ENCODE measurements at regions not wholly inside any gene's neighbourhood (a gene's known extent, or its start where the extent isn't known, plus 50 kb on each side); places are given as distances from the start of the nearest gene placed in this dataset.
"Not testable (repeated sequence)": the region's sequence is repeated elsewhere in the genome, so short reads cannot be mapped to it uniquely, and the experiment has no call there.

DNA sequence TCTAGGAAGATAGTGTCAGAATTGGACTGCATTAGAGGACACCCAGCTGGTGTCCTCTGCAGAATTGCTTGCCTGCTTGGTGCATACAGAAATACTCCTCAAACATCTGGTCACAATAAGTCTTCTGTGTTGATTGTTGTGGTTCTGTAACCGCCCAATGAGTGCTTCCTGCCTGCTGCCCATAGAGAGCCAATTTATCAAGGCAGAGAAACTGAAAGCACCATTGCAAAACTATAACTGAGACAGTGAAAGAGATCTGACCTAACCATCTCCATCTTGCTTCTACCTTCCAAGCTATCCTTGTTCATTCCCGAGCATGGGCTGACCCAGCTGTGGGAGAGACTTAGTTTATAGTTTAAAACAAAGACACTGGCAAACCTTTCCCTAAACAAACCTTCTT is 462.4 kb upstream of the RGS18 start:
- in situ Hi-C loops (cut with HindIII; ENCODE audit: low pct_unique_long_range_greater_than_20kb, low sequenced_read_pairs): no loop called here

DNA sequence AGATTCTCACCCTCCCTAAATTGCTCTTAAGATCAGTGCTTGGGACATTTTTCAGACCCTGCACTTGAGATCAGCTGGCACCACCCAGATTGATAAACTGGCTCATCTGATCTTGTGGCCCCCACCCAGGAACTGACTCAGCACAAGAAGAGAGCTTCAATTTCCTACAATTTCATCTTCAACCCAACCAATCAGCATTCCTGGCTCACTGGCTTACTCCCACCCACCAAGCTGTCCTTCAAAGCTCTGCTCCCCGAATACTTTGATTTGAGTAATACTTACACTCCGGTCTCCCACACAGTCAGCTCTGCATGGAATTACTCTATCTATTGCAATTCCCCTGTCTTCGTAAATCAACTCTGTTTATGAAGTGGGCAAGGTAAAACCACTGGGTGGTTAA is 461.9 kb upstream of the RGS18 start:
- in situ Hi-C loops (cut with HindIII; ENCODE audit: low pct_unique_long_range_greater_than_20kb, low sequenced_read_pairs): no loop called here
- DNase-seq (ENCODE audit: low read depth): no peak

More for the DNA sequence above, 462.4 kb upstream of the RGS18 start:
- no peak for DNase-seq (ENCODE audit: low read depth)

- DNase-seq (ENCODE audit: low read depth): no peak
- in situ Hi-C loops (cut with HindIII; ENCODE audit: low pct_unique_long_range_greater_than_20kb, low sequenced_read_pairs): no loop called here
These were observed 460.7 kb upstream of the RGS18 start for GRCh38 chr1:191697556-191697955.

DNA sequence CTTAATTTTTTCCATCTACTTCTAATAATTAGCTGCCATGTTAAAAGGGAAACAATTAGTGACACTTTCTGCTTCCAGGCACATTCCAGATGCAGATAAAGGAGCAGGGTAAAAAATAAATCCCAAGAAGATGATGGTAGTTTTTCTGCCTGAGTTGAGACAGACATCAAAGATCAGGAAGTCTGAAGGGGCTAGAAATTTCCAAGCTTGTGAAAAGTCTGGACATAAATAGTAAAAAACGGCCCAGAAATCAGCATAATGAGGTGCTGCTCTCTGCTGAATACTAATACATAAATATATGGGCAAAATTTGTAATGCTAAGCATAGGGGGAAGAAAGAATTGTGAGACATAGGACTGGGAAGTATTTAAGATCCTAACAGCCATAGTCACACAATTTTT is 460.0 kb upstream of the RGS18 start:
- no peak for DNase-seq (ENCODE audit: low read depth)
- in situ Hi-C loops (cut with HindIII; ENCODE audit: low pct_unique_long_range_greater_than_20kb, low sequenced_read_pairs): no loop called here

DNA sequence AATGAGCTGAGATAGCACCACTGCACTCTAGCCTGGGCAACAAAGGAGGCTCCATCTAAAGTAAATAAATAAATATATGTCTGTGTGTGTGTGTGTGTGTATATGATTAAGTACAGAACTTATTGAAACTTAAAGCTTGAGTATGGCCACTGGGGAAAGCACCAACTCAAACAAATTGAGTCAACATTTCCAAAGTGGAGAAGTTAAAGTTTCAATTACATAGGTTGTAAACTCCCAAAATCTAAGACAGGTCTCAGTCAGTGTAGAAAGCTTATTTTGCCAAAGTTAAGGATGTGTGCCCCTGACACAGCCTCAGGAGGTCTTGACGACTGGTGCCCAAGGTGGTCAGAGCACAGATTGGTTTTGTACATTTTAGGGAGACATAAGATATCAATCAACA is 458.9 kb upstream of the RGS18 start:
- DNase-seq (ENCODE audit: low read depth): no peak
- in situ Hi-C loops (cut with HindIII; ENCODE audit: low pct_unique_long_range_greater_than_20kb, low sequenced_read_pairs): no loop called here

GRCh38 chr1:191700922-191701321 is 457.3 kb upstream of the RGS18 start:
- DNase-seq (ENCODE audit: low read depth): no peak
- in situ Hi-C loops (cut with HindIII; ENCODE audit: low pct_unique_long_range_greater_than_20kb, low sequenced_read_pairs): no loop called here

- no peak for DNase-seq (ENCODE audit: low read depth)
- in situ Hi-C loops (cut with HindIII; ENCODE audit: low pct_unique_long_range_greater_than_20kb, low sequenced_read_pairs): no loop called here
These were observed 456.1 kb upstream of the RGS18 start for GRCh38 chr1:191702124-191702523.

DNA sequence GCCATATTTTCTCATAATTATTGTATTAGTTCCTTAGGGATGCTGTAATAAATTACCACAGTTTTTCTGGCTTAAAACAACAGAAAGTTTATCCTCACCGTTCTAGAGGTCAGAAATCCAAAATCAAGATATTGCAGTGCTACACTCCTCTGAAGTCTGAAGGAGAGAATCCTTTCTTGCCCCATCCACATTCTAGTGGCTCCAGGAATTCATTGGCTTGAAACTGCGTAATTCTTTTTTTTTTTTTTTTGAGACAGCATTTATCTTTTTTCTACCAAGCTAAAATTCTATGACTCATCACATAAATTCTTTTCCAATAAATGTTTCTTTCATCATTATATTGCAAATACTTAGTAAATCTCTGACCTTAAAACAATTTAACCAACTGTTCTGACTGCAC is 451.0 kb upstream of the RGS18 start:
- DNase-seq (ENCODE audit: low read depth): no peak
- in situ Hi-C loops (cut with HindIII; ENCODE audit: low pct_unique_long_range_greater_than_20kb, low sequenced_read_pairs): no loop called here

- in situ Hi-C loops (cut with HindIII; ENCODE audit: low pct_unique_long_range_greater_than_20kb, low sequenced_read_pairs): no loop called here
These were observed 449.0 kb upstream of the RGS18 start for GRCh38 chr1:191709215-191709614.

GRCh38 chr1:191711961-191712360 is 446.3 kb upstream of the RGS18 start:
- in situ Hi-C loops (cut with HindIII; ENCODE audit: low pct_unique_long_range_greater_than_20kb, low sequenced_read_pairs): no loop called here
- DNase-seq (ENCODE audit: low read depth): no peak

More at GRCh38 chr1:191709215-191709614, 449.0 kb upstream of the RGS18 start:
- no peak for DNase-seq (ENCODE audit: low read depth)

DNA sequence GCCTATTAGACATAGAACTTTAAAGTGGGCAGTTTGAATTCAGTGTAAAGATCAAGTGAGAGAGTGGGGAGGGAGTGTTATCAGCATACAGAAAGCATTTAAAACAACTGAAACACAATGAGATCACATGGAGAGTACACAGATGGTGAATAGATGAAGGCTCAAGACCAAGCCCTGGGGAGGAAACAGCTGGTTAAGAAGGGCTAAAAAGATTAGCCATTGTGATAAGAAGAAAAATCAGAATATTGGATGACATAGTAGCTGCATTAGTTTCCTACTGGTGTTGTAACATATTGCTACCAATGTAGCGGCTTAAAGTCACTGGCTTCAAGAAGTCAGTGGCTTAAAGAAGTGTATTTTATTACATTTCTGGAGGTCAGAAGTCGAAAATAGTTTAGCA is 443.4 kb upstream of the RGS18 start:
- DNase-seq (ENCODE audit: low read depth): no peak
- in situ Hi-C loops (cut with HindIII; ENCODE audit: low pct_unique_long_range_greater_than_20kb, low sequenced_read_pairs): no loop called here

GRCh38 chr1:191729742-191730141 is 428.5 kb upstream of the RGS18 start:
- in situ Hi-C loops (cut with HindIII; ENCODE audit: low pct_unique_long_range_greater_than_20kb, low sequenced_read_pairs): no loop called here
- DNase-seq (ENCODE audit: low read depth): no peak

- in situ Hi-C loops (cut with HindIII; ENCODE audit: low pct_unique_long_range_greater_than_20kb, low sequenced_read_pairs): not testable (repeated sequence)
These were observed 426.5 kb upstream of the RGS18 start for GRCh38 chr1:191731608-191732302.

DNA sequence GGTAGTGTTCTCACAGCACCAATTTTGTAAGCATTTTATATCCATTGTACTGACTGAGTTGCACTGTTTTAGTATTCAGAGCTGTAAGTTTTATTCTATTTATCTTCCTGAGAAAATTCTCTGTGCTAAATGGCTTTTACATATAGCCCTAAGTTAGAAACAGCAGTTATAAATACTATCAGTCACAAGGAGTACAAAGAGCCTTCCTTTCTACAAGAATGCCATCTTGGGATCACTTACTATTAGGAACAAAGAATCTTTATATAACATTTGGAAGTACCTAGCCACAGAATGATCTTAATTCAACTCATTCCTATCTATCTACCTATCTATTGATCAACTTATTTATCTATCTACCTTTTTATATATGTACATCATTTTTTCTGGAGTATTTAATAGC is 423.9 kb upstream of the RGS18 start:
- DNase-seq (ENCODE audit: low read depth): no peak
- in situ Hi-C loops (cut with HindIII; ENCODE audit: low pct_unique_long_range_greater_than_20kb, low sequenced_read_pairs): no loop called here

More at GRCh38 chr1:191731608-191732302, 426.5 kb upstream of the RGS18 start:
- not testable (repeated sequence) for DNase-seq (ENCODE audit: low read depth)

- in situ Hi-C loops (cut with HindIII; ENCODE audit: low pct_unique_long_range_greater_than_20kb, low sequenced_read_pairs): no loop called here
- no peak for DNase-seq (ENCODE audit: low read depth)
These were observed 418.7 kb upstream of the RGS18 start for GRCh38 chr1:191739544-191739943.

DNA sequence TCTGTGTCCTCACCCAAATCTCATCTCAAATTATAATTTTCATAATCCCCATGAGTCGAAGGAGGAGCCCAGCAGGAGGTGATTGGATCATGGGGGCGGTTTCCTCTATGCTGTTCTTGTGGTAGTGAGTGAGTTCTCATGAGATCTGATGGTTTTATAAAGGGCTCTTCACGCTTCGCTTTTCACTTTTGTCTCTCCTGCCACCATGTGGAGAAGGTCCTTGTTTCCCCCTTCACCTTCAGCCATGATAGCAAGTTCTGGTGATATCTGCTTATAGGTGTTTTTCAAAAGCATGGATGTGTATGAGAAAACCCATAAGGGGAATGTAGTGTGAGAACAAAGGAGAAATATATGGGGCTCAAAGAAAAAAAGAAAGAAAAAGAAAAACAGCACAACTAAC is 405.9 kb upstream of the RGS18 start:
- in situ Hi-C loops (cut with HindIII; ENCODE audit: low pct_unique_long_range_greater_than_20kb, low sequenced_read_pairs): no loop called here
- no peak for DNase-seq (ENCODE audit: low read depth)

DNA sequence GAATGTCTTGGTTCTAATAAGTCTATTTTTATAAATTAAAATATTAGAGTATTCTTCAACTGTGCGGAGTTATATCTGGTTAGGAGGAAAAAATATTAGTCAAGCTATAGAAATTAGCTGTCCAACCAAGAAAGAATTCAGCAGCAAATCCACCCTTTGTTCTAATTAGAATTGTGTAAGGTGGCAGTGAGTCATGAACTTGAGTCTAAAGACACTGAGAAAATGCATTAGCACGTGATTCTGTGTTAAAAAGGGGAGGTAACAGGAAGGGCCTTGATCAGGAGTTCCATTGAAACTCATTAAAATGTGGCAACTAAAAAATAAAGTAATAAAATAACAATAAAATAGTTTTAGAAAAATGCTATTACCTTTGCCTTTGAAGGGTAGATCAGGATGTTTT is 398.2 kb upstream of the RGS18 start:
- no peak for DNase-seq (ENCODE audit: low read depth)
- in situ Hi-C loops (cut with HindIII; ENCODE audit: low pct_unique_long_range_greater_than_20kb, low sequenced_read_pairs): no loop called here

DNA sequence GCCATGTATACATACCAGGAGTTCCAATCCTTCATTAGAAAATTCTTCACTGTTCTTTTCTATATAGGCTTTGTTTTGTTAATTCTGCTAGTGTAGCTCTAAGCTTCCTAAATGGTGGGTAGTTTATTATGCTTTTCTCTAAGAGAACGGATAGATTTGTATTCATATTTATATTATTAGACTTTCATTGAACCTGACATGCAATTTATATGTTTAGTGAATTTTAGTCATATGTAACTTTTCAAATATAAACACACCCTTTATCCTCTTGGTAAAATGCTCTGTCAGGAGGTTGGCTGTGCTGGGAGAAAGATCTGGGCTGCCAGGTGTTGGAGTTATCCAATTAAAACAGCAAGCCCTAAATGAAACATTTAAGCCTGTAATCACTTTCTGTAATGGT is 369.7 kb upstream of the RGS18 start:
- DNase-seq (ENCODE audit: low read depth): no peak
- in situ Hi-C loops (cut with HindIII; ENCODE audit: low pct_unique_long_range_greater_than_20kb, low sequenced_read_pairs): no loop called here

GRCh38 chr1:191798178-191798577 is 360.1 kb upstream of the RGS18 start:
- no peak for DNase-seq (ENCODE audit: low read depth)
- in situ Hi-C loops (cut with HindIII; ENCODE audit: low pct_unique_long_range_greater_than_20kb, low sequenced_read_pairs): no loop called here

DNA sequence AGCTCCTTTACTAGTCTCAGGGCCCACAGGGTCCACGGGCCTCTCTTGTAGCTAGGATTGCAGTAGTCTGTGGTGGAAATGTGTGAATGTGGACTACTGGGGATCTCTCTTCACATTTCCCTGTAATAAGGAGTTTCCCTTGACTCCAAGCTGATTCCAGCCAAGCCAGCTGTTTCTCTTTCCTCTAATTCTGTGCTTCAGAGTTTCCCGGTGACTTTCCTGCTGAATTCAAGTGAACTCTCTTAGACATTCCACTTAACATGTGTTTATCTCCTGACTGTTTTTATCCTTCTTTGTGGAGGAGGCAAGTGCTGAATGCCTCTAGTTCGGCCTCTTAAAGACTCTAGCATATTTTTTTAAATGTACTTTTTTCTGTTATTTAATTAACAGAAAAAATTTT is 354.0 kb upstream of the RGS18 start:
- no peak for DNase-seq (ENCODE audit: low read depth)
- in situ Hi-C loops (cut with HindIII; ENCODE audit: low pct_unique_long_range_greater_than_20kb, low sequenced_read_pairs): no loop called here
